ENCODE measurements at regions not wholly inside any gene's neighbourhood (a gene's known extent, or its start where the extent isn't known, plus 50 kb on each side); places are given as distances from the start of the nearest gene placed in this dataset.

DNA sequence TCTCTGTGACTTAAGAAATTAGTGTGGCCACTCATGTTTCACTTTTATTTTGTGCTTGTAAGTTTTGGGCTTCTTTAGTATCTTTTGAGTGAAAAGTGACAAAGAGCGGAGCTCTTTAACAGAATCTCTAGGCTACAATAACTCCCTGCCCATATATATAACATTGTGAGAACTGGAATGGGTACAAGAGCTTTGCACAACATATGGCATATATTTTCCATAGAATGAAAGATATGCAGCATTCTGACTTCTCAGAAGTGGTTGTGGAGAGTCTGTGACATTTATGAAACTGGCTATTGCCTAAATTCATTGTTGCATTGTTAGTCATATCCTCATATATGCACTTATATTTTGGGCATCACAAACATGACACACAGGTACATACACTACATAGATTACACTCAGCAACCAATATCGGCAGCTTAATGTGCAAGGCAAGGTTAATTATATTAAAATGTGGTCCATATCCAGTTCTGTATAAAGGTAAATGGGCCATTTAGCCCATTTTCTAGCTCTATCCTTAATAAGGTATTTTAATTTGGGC, 1148.2 kb downstream of the FAM181B start:
- TF ChIP-seq, protein P1, sequence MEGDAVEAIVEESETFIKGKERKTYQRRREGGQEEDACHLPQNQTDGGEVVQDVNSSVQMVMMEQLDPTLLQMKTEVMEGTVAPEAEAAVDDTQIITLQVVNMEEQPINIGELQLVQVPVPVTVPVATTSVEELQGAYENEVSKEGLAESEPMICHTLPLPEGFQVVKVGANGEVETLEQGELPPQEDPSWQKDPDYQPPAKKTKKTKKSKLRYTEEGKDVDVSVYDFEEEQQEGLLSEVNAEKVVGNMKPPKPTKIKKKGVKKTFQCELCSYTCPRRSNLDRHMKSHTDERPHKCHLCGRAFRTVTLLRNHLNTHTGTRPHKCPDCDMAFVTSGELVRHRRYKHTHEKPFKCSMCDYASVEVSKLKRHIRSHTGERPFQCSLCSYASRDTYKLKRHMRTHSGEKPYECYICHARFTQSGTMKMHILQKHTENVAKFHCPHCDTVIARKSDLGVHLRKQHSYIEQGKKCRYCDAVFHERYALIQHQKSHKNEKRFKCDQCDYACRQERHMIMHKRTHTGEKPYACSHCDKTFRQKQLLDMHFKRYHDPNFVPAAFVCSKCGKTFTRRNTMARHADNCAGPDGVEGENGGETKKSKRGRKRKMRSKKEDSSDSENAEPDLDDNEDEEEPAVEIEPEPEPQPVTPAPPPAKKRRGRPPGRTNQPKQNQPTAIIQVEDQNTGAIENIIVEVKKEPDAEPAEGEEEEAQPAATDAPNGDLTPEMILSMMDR (IDR thresholded peaks at IDR 0.05; ENCODE audit: poor library complexity): no peak
- TF ChIP-seq EZH2phosphoT487 (IDR thresholded peaks at IDR 0.05; ENCODE audit: low read depth, severe bottlenecking, unreplicated experiment) (no peak), EZH2 (IDR thresholded peaks at IDR 0.05; ENCODE audit: borderline replicate concordance) (no peak)
